HepG2 (cell line): ENCODE measurements at regions not wholly inside any gene's neighbourhood (a gene's known extent, or its start where the extent isn't known, plus 50 kb on each side); places are given as distances from the start of the nearest gene placed in this dataset.

ENCODE experiments used
- ATAC-seq: fragments of 200-7000 bp; cut with Tn5 transposase; 3 replicates; pipeline ENCODE4 v1.9.1; 2020; ENCODE audit warnings: mild to moderate bottlenecking, moderate library complexity
- BruUV-seq: library from RNA; stranded (reverse); fragments of 400-500 nt; replicated peaks from 2 replicates; lab custom pipeline; 2021; lab: Mats Ljungman, UMichigan
- CTCF ChIA-PET: fragments of 300-600 bp; formaldehyde crosslinking; extraction: SDS; loops from one replicate; lab custom pipeline; 2021; ENCODE audit warnings: low total read pairs, inconsistent platforms, low intra/inter-chr PET ratio; lab: Yijun Ruan, JAX
- POLR2A ChIA-PET: fragments of 350-600 bp; sonication (Branson Sonifier 250); formaldehyde crosslinking; loops from one replicate; lab custom pipeline; 2020; ENCODE audit warnings: antibody characterized with exemption, inconsistent platforms; lab: Yijun Ruan, JAX
- DNase-seq: peaks from one replicate; pipeline ENCODE4 v3.0.0-alpha.2; 2015; ENCODE audit warnings: low spot score
- FAIRE-seq: peaks from 3 replicates; lab custom pipeline; 2011; peaks lifted over from hg19 to GRCh38; lab: Jason Lieb, UNC
- H2AFZ ChIP-seq: one replicate; pipeline ENCODE4 v1.6.1; 2011; ENCODE audit warnings: low read length, inconsistent platforms
- H3K27ac ChIP-seq: fragments of 300-600 bp; 3 replicates; pipeline ENCODE4 v1.8.0; 2011; ENCODE audit warnings: mixed run types, mild to moderate bottlenecking, mixed read lengths, low read length, inconsistent platforms; ENCODE audit not compliant: insufficient read depth; ENCODE audit errors: extremely low read length
- H3K27me3 ChIP-seq, 2 experiments: fragments of 200-600 bp in 1 of 2; 2 replicates in 1 of 2; 3 replicates in 1 of 2; pipeline versions ENCODE4 v1.6.0 to v1.8.0; 2011; ENCODE audit warnings: low read length in 2 of 2, mild to moderate bottlenecking in 2 of 2, moderate library complexity in 2 of 2, inconsistent platforms in 1 of 2; ENCODE audit not compliant: insufficient read depth in 2 of 2, control insufficient read depth in 1 of 2
- H3K36me3 ChIP-seq, 2 experiments: fragments of 200-600 bp in 1 of 2; replicated peaks in 1 of 2; 2 replicates in 1 of 2; 3 replicates in 1 of 2; pipeline versions ENCODE4 v1.5.1 to v1.8.0; 2011; ENCODE audit warnings: low read length in 2 of 2, inconsistent platforms in 1 of 2; ENCODE audit not compliant: insufficient read depth in 2 of 2, control insufficient read depth in 1 of 2
- H3K4me1 ChIP-seq: 2 replicates; pipeline ENCODE4 v1.5.1; 2012; ENCODE audit warnings: low read length, inconsistent platforms; ENCODE audit not compliant: insufficient read depth
- H3K4me2 ChIP-seq: 2 replicates; pipeline ENCODE4 v1.6.0; 2011; ENCODE audit warnings: low read depth, low read length, inconsistent platforms
- H3K4me3 ChIP-seq, 3 experiments: fragments of 200-600 bp in 1 of 3; sonication (generic), shearing (Covaris generic) in 1 of 3; replicated peaks in 1 of 3; 2 replicates each; pipeline ENCODE4 v1.5.1; 2011 to 2016; ENCODE audit warnings: low read length in 3 of 3, inconsistent platforms in 2 of 3, low read depth in 2 of 3, mild to moderate bottlenecking in 2 of 3, control low read depth in 1 of 3, mixed read lengths in 1 of 3; ENCODE audit not compliant: insufficient read depth in 1 of 3
- H3K79me2 ChIP-seq: one replicate; pipeline ENCODE4 v1.6.1; 2011; ENCODE audit warnings: low read length, inconsistent platforms; ENCODE audit not compliant: insufficient read depth
- H3K9ac ChIP-seq: 2 replicates; pipeline ENCODE4 v1.6.0; 2011; ENCODE audit warnings: mild to moderate bottlenecking, low read depth, low read length, inconsistent platforms; ENCODE audit not compliant: insufficient read depth
- H3K9me3 ChIP-seq: 2 replicates; pipeline ENCODE4 v1.5.1; 2012; ENCODE audit warnings: mild to moderate bottlenecking, low read length
- H4K20me1 ChIP-seq: 2 replicates; pipeline ENCODE4 v1.6.0; 2011; ENCODE audit warnings: inconsistent platforms, mild to moderate bottlenecking, low read length, moderate library complexity; ENCODE audit not compliant: insufficient read depth
- AHR ChIP-seq: IDR thresholded peaks from 2 replicates; pipeline ENCODE4 v1.6.1; 2018; ENCODE audit warnings: missing genetic modification reagents, missing compliant biosample characterization
- BCL6 ChIP-seq: IDR thresholded peaks from 2 replicates; pipeline ENCODE4 v1.6.1; 2016; ENCODE audit warnings: missing genetic modification reagents, missing compliant biosample characterization
- CAMTA2 ChIP-seq: sonication (generic); formaldehyde crosslinking; IDR thresholded peaks from 2 replicates; pipeline ENCODE4 v1.4.0; 2020; ENCODE audit warnings: mild to moderate bottlenecking, missing genetic modification reagents, borderline replicate concordance
- CENPX ChIP-seq: sonication (generic); formaldehyde crosslinking; IDR thresholded peaks from 2 replicates; pipeline ENCODE4 v1.9.0; 2021; ENCODE audit warnings: mild to moderate bottlenecking, missing genetic modification reagents, moderate library complexity
- ELF3 ChIP-seq: IDR thresholded peaks from 2 replicates; pipeline ENCODE4 v1.6.1; 2016; ENCODE audit warnings: missing genetic modification reagents, missing compliant biosample characterization
- HNRNPH1 ChIP-seq: fragments of 200-400 bp; formaldehyde crosslinking; optimal IDR thresholded peaks from 2 replicates; pipeline ENCODE3; 2017; ENCODE audit warnings: mild to moderate bottlenecking, low read depth, low read length
- KLF15 ChIP-seq: sonication (generic); formaldehyde crosslinking; IDR thresholded peaks from 2 replicates; pipeline ENCODE4 v1.8.1; 2023; ENCODE audit warnings: borderline replicate concordance, mild to moderate bottlenecking, inconsistent platforms, missing genetic modification reagents, mixed read lengths
- SNRNP70 ChIP-seq: fragments of 200-400 bp; formaldehyde crosslinking; IDR thresholded peaks from 2 replicates; pipeline ENCODE4 v1.6.1; 2017; ENCODE audit warnings: mild to moderate bottlenecking, low read depth, low read length, moderate library complexity
- SP140L ChIP-seq: sonication (generic); formaldehyde crosslinking; IDR thresholded peaks from 2 replicates; pipeline ENCODE4 v1.4.0; 2020; ENCODE audit warnings: missing genetic modification reagents, borderline replicate concordance
- TBL1XR1 ChIP-seq: fragments of 150-350 bp; IDR thresholded peaks from 2 replicates; pipeline ENCODE4 v1.6.1; 2014; ENCODE audit warnings: borderline replicate concordance, low read length; ENCODE audit not compliant: partially characterized antibody
- TCF7L2 ChIP-seq: IDR thresholded peaks from 2 replicates; pipeline ENCODE4 v1.6.1; 2011; ENCODE audit warnings: mild to moderate bottlenecking, low read depth, low read length, moderate library complexity
- ZBTB46 ChIP-seq: sonication (generic); formaldehyde crosslinking; IDR thresholded peaks from 2 replicates; pipeline ENCODE4 v1.4.0; 2020; ENCODE audit warnings: mild to moderate bottlenecking, missing genetic modification reagents, borderline replicate concordance
- ZNF180 ChIP-seq: sonication (generic); formaldehyde crosslinking; IDR thresholded peaks from 2 replicates; pipeline ENCODE4 v1.4.0; 2020; ENCODE audit warnings: low read depth, missing genetic modification reagents, borderline replicate concordance
- ZNF33B ChIP-seq: sonication (generic); formaldehyde crosslinking; IDR thresholded peaks from 2 replicates; pipeline ENCODE4 v1.5.1; 2020; ENCODE audit warnings: mild to moderate bottlenecking, missing genetic modification reagents
- ZNF572 ChIP-seq: sonication (generic); formaldehyde crosslinking; IDR thresholded peaks from 2 replicates; pipeline ENCODE4 v1.5.1; 2020; ENCODE audit warnings: mild to moderate bottlenecking, missing genetic modification reagents
- ZNF83 ChIP-seq: sonication (generic); formaldehyde crosslinking; IDR thresholded peaks from 2 replicates; pipeline ENCODE4 v1.4.0; 2020; ENCODE audit warnings: missing genetic modification reagents, mild to moderate bottlenecking, borderline replicate concordance
- in situ Hi-C: cut with HindIII; loops from 2 replicates; pipeline ENCODE4 v1.10.0; 2017; ENCODE audit warnings: low pct_unique_long_range_greater_than_20kb; ENCODE audit not compliant: extremely low pct_ligation_motif_present
- intact Hi-C: fragments of 100-400 bp; cut with micrococcal nuclease; formaldehyde crosslinking; loops from one replicate; pipeline ENCODE4 v1.10.0; 2022; ENCODE audit not compliant: unreplicated experiment
- TF ChIP-seq, protein P1 (sequence below): sonication (generic); formaldehyde crosslinking; IDR thresholded peaks from 2 replicates; pipeline ENCODE4 v1.4.0; 2020; ENCODE audit warnings: missing genetic modification reagents; ENCODE audit errors: not compliant biosample characterization
- TF ChIP-seq, protein P2 (sequence below): sonication (generic); formaldehyde crosslinking; IDR thresholded peaks from 2 replicates; pipeline ENCODE4 v1.4.0; 2020; ENCODE audit warnings: missing genetic modification reagents, mild to moderate bottlenecking, borderline replicate concordance

GRCh38 chr6:55052846-55053245, 121.5 kb upstream of the HCRTR2 start:
- Histone ChIP-seq H3K27ac (no peak overlapping the region), H4K20me1 (no peaks in the 10 kb centered on the region), H2AFZ (no peak overlapping the region), H3K4me1 (no peaks in the 10 kb centered on the region), H3K79me2 (no peaks in the 10 kb centered on the region), H3K4me2 (no peak overlapping the region), H3K9ac (no peak overlapping the region), H3K27me3 (no peaks in the 10 kb centered on the region; a peak in 1 of 5 replicates), H3K9me3 (no peaks in the 10 kb centered on the region), H3K4me3 (no peak overlapping the region), H3K36me3 (no peaks in the 10 kb centered on the region)
- DNase-seq (no peak), ATAC-seq (no peak), FAIRE-seq (no peak)
- in situ Hi-C loops (no loop called here), intact Hi-C loops (no loop called here)
- CTCF ChIA-PET = no interaction called here
- no TSS peak for BruUV-seq
- TF ChIP-seq TCF7L2 (no peak), BCL6 (CRISPR knock-in tag) (no peak), TBL1XR1 (no peak), ELF3 (no peak), SP140L (no peak)
- POLR2A ChIA-PET = no interaction called here

GRCh38 chr6:55058682-55059081, 115.6 kb upstream of the HCRTR2 start:
- CTCF ChIA-PET = no interaction called here
- DNase-seq = no peak
- no peak overlapping the region for H3K27ac ChIP-seq
- no peaks in the 10 kb centered on the region for H3K4me1 ChIP-seq
- BruUV-seq = no TSS peak
- POLR2A ChIA-PET = no interaction called here
- H4K20me1 ChIP-seq = no peaks in the 10 kb centered on the region
- in situ Hi-C loops (no loop called here), intact Hi-C loops (no loop called here)
- no peak for FAIRE-seq
- no peak overlapping the region for H3K9ac ChIP-seq
- H3K27me3 ChIP-seq = no peaks in the 10 kb centered on the region; a peak in 1 of 5 replicates
- no peak for ATAC-seq
- H2AFZ ChIP-seq = no peak overlapping the region
- no peak overlapping the region for H3K4me2 ChIP-seq
- no peak overlapping the region for H3K4me3 ChIP-seq
- no peaks in the 10 kb centered on the region for H3K79me2 ChIP-seq
- 0 out of 2 replicates have a peak, but pooled peaks cover 4% of the 10 kb centered on the region for H3K9me3 ChIP-seq
- no peaks in the 10 kb centered on the region for H3K36me3 ChIP-seq
- no peak for TF ChIP-seq HNRNPH1
- TF ChIP-seq SNRNP70 = no peak
- TF ChIP-seq ZNF33B (CRISPR knock-in tag) = no peak
- TF ChIP-seq AHR (CRISPR knock-in tag) = no peak
- no peak for TF ChIP-seq CAMTA2
- TF ChIP-seq CENPX (CRISPR knock-in tag) = no peak
- TF ChIP-seq ZNF180 (CRISPR knock-in tag) = no peak
- no peak for TF ChIP-seq ZBTB46 (CRISPR knock-in tag)
- no peak for TF ChIP-seq ZNF572
- TF ChIP-seq, protein P1, sequence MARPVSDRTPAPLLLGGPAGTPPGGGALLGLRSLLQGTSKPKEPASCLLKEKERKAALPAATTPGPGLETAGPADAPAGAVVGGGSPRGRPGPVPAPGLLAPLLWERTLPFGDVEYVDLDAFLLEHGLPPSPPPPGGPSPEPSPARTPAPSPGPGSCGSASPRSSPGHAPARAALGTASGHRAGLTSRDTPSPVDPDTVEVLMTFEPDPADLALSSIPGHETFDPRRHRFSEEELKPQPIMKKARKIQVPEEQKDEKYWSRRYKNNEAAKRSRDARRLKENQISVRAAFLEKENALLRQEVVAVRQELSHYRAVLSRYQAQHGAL = no peak
- TF ChIP-seq, protein P2, sequence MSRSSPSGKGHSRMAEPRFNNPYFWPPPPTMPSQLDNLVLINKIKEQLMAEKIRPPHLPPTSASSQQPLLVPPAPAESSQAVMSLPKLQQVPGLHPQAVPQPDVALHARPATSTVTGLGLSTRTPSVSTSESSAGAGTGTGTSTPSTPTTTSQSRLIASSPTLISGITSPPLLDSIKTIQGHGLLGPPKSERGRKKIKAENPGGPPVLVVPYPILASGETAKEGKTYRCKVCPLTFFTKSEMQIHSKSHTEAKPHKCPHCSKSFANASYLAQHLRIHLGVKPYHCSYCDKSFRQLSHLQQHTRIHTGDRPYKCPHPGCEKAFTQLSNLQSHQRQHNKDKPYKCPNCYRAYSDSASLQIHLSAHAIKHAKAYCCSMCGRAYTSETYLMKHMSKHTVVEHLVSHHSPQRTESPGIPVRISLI (CRISPR knock-in tag) = no peak
- no peak for TF ChIP-seq KLF15
- no peak for TF ChIP-seq ZNF83 (CRISPR knock-in tag)
